HG03039 (cell line): ENCODE measurements at regions not wholly inside any gene's neighbourhood (a gene's known extent, or its start where the extent isn't known, plus 50 kb on each side); places are given as distances from the start of the nearest gene placed in this dataset.
"Not testable (repeated sequence)": the region's sequence is repeated elsewhere in the genome, so short reads cannot be mapped to it uniquely, and the experiment has no call there.

Source experiments
- ATAC-seq: cut with Tn5 transposase; IDR thresholded peaks from one replicate; pipeline ENCODE4 v1.9.1; 2021; ENCODE audit warnings: mild to moderate bottlenecking, moderate library complexity; ENCODE audit not compliant: unreplicated experiment

DNA sequence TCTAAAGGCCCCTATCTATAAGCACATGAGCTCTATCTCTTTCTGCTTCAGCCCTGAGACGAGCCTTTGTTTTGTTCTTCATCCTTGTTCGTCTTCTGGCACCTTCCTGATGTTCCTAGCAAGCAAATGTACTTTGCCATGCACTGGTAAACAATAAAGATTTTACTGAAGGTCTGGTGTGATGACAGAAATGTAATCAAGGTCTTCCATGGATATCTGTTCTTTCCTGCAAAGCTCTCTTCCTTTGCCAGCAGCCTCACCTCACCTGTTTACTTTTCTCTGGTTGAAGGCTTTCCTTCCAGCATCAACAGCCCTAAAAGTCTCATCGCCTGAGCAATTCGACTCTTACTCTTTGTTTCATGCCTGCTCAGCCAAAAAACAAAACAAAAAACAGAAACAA, 330.3 kb downstream of the PCNX1 start:
- no peak for ATAC-seq

DNA sequence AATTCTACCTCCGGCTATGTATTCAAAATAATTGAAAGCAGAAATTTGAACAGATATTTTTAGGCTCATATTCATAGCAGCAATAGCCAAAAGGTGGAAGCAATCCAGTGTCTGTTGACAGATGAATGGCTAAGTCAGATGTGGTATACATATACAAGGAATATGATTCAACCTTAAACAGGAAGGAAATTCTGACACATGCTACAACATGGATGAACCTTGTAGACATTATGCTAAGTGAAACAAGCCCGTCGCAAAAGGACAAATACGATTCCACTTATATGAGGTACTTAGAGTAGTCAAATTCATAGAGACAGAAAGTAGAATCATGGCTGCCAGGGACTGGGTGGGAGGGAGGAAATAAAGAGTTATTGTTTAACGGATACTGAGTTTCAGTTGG, 331.6 kb downstream of the PCNX1 start:
- no peak for ATAC-seq

DNA sequence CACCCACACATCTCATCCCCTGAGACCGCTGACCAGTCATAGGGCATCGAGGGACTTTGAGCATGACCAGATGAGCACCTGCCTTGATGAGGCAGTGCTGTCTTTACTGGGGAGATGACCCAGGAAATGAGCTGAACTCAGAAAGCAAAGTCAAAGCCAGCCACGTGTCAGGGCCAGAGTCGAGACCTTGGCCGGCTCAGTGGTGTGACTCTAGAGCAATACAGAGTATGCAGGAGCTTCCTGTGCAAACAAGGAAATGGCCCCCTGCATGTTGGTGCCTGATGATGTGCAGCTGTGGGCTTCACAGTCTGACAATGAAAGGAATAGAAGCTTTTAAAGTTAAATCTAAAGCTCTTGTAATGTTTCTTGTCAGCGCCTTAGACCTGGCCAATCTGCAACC, 332.9 kb downstream of the PCNX1 start:
- no peak for ATAC-seq

DNA sequence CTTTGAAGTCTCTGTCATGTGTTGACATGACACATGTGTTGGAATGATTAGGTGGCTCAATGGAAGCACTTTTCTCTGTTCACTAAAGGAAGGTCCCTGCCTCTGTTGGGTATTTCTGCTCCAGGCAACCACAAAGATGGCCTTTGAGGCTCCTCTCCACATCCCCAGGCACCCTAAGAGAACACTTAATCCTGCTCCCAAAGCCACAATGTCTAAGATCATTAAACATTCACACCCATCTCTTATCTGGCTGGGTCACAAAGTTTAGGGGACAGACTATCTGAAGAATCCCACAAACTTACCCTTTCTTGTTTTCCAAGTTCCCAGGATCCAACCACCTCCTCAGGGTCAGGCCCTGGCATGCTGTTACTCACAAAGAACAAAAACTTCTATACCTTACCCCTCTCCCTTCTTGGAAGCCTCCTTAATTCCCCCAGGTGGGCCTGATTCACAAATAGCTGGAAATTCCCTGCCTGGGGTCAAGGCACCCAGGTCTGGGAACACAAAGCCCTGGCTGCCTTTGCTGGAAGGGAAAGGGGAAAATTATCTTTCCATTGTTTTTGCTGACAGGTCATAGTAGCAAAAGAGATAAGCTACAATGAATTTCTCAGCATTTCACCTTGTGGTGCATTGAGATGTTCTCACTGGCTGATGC, 333.7 kb downstream of the PCNX1 start:
- ATAC-seq, result no peak

DNA sequence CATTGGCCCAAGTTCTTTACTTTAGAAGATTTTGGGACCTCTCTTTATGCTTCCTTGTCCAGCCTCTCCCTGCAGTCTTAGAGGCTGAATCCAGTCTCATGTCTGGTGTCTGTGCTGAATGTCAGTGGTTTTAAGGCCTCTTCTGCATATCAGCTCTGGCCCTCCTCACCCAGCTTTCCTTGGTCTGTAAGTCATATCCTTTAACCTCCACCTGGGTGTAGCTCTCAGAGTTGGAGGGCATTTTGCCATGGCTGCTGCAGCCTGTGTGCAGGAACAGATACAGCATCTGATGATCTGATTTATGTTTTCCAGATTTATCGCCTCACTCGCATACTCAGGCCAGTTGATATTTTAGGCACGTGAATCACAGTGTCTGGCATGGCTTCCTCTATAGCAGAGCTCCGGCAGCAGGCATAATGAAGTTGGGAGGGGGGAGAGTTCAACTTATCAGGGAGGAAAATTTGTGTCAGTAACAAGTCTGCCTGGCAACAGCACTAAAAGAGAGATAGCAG, 335.0 kb downstream of the PCNX1 start:
- ATAC-seq, result no peak

DNA sequence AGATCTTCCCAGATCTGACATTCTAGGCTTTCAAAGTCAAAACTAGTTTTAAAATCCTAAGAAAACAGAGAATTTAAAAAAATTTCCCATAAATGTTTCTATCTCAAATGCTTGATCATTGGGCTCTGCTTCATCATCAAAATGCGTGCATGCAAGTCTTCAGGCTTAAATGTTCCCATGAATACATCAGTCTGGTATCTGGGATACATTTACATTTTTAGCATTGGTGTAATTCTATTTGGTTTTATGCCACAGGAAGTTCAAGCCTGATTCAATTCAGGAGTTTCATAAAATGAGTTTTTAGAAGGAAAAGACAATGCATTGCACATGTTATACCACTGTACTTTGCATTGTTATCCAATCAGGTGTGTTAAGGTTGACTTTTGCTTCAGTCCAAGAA, 336.4 kb downstream of the PCNX1 start:
- ATAC-seq, result no peak

DNA sequence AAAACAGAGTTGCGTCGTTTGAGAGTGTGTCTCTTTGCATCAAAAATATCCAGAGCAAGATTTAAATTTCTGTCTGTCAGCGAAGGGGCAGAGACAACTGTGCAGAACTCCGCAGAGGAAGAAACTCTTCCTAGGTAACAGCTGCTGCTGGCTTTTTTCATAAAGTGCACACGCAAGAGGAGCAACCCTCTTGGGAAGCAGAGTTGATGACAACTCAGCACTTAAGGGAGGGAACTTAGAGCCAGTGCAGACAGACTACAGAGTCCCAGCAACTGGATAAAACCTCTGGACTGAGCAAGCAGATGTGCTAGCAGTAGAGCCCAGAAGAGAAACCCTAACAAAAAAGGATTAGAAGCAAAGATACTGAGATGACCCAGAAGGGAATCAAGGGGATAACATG, 337.1 kb downstream of the PCNX1 start:
- no peak for ATAC-seq

DNA sequence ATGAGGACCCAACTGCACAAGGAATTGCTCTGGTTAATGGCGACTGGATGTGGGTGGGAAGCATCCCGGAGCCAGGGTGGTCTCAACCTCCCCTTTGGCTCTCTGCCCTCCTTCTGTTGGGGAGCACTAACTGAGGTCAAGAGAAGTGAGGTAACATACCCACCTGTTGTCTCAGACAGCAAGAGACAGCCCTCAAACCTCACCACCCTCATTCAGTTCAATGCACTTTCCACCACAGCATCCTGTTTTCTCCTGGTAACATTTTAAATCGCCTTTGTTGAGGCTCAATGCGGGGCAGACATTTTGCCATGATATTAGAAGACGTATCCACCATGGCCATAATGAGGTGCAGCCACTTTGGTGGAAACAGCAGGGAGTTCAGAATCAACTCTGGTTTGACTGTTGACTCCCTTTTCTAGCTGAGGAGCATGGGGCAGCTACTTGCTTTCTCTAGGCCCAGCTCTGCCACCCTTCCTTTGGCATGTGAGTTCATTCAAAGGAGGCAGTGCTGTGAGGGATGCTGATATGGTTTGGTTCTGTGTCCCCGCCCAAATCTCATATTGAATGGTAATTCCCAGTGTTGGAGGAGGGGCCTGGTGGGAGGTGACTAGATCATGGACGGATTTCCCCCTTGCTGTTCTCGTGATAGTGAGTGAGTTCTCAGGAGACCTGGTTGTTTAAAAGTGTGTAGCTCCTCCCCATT, 338.6 kb downstream of the PCNX1 start:
- no peak for ATAC-seq

DNA sequence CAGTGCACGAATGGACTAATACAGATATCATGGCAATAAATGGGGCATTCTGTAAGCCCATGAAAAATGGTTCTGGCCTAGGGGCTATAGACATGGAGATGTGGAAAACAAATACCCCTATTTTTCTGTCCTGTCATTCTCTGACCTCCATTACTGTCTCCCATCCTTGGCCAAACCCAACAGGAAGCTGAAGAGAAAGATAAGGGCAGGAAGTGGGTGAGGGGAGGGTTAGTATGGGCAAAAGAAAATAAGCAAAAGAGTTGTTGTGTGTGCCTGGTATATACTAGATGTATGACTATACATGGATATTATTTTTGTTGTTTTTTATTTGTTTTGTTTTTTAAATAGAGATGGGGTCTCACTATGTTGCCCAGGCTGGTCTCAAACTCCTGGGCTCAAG, 339.3 kb downstream of the PCNX1 start:
- ATAC-seq, result no peak

DNA sequence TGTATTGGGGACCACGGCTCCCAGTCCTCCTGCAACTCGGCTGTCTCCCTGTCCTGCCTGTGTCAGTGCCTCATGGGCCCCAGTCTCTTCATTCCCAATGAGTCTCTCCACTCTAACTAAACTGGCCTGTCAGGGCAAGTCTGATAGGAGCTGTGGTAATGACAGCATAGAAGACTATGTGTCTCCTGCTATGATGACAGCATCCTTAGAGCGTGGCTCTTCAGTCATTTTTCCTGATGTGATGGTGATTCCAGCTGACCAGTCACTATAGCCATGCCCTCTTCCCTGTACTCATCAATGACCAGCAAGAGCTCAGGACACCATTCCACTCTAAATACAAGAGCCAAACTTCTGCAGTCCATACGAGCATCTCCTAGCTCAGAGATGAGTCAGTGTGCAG, 339.8 kb downstream of the PCNX1 start:
- no peak for ATAC-seq

DNA sequence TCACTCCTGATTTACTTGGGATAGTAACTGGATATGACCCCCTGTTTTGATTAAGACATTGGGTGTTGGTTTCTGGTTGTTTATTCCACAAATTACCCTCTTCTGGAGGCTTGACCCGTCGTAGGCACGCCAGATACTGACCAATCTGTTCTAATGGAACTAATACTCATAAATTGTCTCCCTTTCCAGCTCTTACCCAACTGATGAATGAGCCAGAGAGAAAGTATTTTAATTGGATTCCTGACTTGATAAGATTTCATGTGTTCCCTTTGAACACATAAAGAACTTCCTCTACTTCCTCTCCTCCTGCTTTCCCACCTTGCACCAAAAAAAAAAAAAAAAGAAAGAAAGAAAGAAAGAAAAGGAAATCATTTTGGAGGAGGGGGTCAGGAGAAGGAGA, 340.9 kb downstream of the PCNX1 start:
- no peak for ATAC-seq

DNA sequence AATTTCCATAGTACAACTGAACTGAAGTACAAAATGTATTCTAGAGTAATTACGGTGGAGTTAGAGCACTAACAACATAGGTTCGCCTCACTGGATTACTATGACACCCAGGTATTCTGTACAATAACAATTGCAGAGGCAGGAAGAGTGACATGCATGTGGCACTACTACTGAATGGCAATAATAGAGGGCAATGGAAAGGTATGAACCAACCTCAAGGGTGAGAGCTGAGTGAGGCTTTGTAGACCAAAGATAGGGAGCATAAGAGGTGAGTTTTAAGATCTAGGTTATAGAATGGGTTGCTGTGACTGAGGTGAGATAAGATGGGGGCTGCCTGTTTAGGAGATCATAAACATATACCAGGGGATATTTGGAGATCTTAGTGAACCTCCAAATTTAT, 343.1 kb downstream of the PCNX1 start:
- ATAC-seq, result no peak

DNA sequence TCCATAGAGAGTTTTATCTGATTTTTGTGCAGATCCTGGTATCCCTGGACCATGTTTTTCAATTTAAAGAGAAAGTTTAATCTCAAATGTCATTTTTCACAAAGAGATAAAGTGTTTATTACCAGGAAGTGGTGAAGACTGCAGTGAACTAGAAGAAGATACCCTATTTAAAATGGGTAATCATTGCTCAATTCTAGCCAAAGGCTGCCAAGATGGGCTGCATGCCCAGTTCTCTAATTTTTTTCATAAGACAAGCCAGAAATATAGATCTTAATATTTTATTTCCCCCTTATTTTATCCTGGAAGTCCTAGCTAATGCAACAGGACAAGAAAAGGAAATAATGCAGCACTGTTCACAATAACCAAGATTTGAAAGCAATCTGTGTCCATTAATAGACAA, 343.5 kb downstream of the PCNX1 start:
- ATAC-seq, result no peak

DNA sequence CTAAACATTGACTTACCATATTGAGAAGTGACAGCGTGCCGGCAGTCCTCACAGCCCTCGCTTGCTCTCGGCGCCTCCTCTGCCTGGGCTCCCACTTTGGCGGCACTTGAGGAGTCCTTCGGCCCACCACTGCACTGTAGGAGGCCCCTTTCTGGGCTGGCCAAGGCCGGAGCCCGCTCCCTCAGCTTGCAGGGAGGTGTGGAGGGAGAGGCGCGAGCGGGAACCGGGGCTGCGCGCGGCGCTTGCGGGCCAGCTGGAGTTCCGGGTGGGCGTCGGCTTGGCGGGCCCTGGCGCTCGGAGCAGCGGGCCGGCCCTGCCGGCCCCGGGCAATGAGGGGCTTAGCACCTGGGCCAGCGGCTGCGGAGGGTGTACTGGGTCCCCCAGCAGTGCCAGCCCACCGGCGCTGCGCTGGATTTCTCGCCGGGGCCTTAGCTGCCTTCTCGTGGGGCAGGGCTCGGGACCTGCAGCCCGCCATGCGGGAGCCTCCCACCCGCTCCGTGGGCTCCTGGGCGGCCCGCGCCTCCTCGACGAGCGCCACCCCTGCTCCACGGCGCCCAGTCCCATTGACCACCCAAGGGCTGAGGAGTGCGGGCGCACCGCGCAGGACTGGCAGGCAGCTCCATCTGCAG, 346.9 kb downstream of the PCNX1 start:
- ATAC-seq, result not testable (repeated sequence)

DNA sequence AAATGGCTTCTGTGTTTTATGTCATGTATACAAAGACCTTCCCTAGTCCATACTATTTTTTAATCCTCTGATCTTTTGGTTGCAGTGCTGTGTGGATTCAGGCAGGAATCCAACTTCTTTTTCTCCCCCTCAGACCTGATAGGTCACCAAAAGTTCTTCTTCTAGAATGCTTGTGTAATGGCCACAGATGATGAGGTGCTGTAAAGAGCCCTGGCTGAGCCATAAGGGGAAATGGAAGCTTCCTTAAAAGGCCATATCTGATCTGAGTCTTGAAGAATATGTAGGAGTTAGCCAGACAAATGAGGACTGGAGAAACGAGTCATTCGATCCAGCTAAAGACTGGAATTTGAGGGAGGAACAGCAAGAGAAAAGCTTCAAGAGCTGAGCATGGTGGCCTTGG, 353.9 kb downstream of the PCNX1 start:
- ATAC-seq, result no peak

DNA sequence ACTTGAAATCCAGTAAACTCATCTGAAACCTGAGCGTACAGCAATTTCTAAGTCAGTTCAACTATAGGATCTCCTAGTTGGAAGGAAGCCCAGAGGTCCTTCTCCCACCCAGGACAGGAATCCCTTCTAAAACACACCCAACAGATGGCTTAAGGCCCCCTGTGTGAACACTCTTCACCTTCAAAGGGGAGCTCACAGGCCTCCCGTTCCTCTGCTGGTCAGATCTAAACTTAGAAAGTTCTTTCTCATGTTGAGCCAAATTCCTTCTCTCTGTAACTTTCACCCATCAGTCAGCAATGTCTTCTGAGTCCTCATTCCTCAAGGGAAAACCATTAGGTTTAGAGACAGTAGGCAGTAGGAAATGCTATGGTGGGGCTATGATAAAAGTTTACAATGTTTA, 355.2 kb downstream of the PCNX1 start:
- no peak for ATAC-seq

DNA sequence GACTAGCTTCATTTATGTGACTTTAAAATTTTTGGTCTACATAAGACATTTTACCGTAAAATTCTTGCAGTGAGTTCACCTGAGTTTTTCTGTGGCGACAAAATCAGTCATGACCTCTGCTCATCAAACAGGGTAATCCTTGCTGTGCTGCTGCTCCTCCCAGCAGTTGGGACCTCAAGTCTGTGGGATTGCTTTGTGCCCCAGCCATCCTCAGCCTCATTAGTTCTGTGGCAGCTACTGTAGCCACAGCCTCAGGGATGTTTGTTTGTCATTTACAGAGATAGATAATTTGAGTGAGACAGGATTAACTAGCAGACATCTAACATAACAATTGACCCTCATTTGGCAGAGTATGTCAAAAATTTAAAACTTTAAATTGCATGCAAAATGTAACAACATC, 357.0 kb downstream of the PCNX1 start:
- ATAC-seq, result no peak

DNA sequence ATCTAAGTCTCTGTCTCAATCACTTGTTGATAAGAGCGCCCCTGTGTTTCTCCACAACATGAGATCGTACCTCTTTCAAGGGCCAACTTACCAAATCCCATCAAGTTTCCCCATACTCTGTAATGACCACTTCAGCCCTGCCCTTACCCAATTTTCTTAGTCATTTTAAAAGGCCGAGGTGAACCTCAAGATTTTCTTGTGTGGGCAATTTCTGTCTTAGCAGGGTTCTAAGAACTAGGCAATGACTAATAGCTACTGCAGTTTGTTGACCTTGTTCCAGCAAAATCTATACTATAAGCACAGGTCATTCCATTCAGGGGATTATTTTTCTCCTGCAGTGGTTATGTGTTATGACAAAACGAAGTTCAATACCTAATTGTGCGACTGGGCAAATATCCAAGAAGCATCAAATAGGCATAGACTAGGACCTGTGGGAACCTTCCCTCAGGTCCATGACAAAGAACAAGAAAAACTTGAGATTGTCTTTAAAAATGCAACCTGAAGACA, 359.8 kb downstream of the PCNX1 start:
- ATAC-seq, result peak; percentile 83

DNA sequence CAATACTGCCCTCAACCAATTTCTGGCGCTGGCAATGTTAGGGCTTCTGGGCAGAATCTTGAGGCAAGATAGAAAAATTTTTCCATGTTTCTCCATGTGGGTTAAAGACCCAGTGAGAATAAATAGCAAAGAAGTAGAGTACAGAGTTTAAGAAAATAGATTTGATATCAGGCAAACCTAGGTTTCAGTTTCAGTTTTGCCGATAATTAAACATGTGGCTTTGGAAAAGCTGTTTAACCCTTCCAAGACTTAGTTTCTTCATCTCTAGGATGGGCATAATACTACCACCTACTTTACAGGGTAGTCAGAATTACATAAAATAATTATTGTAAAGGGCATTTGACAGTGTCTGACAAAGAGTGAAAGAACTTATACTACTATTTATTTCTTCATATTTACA, 360.4 kb downstream of the PCNX1 start:
- no peak for ATAC-seq

DNA sequence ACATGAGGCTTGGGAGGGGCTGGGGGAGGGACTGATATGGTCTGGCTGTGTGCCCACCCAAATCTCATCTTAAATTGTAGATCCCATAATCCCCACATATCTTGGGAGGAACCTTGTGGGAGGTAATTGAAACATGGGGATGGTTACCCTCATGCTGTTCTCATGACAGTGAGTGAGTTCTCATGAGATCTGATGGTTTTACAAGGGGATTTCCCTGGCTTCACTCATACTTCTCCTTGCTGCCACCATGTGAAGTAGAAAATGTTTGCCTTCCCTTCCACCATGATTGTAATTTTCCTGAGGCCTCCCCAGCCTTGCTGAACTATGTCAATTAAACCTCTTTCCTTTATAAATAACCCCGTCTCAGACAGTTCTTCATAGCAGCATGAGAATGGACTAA, 362.9 kb downstream of the PCNX1 start:
- no peak for ATAC-seq

DNA sequence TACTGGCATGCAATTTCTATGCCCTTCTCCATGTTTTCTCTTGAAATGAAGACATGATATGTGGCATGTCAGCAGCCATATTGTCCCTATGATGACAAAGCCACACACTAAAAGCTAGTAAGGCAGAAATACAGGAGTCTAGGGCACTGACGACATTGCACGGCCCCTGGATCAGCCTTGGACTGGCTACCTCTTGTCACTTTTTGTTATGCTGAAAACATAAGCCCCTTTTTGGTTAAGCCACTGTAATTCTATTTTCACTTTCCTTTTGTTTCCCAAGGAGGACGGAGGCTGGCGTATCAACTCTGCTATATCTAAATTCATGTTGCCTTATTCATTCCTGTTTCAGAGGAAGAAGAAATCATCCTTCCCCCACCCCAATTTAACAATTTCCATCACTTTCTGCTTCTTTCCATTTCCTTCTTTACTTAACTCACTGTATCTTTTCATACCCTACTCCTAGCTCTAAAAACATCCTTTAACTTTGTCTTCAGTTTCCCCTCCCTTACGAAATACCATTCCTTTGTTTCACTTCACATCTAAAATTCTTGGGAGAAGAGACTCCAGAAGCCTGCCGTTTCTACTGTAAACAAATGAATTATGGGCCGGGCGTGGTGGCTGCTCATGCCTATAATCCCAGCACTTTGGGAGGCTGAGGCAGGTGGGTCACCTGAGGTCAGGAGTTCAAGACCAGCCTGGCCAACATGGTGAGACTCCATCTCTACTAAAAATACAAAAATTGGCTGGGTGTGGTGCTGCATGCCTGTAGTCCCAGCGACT, 364.1 kb downstream of the PCNX1 start:
- ATAC-seq, result no peak
